BJ (cell line): ENCODE measurements at regions not wholly inside any gene's neighbourhood (a gene's known extent, or its start where the extent isn't known, plus 50 kb on each side); places are given as distances from the start of the nearest gene placed in this dataset.

Experiments
- CTCF ChIA-PET: fragments of 350-600 bp; formaldehyde crosslinking; extraction: SDS; loops from one replicate; lab custom pipeline; 2021; ENCODE audit warnings: antibody characterized with exemption, inconsistent platforms; lab: Yijun Ruan, JAX
- POLR2A ChIA-PET: fragments of 300-600 bp; sonication (Branson Sonifier 250); formaldehyde crosslinking; extraction: SDS; loops from one replicate; lab custom pipeline; 2021; ENCODE audit warnings: antibody characterized with exemption; lab: Charles Lee
- DNase-seq: peaks from one replicate; pipeline ENCODE4 v3.0.0-alpha.2; 2011; ENCODE audit warnings: low read depth
- H3K27me3 ChIP-seq: 2 replicates; pipeline ENCODE4 v1.6.0; 2011; ENCODE audit warnings: low read length; ENCODE audit not compliant: control insufficient read depth, insufficient read depth
- H3K36me3 ChIP-seq: 2 replicates; pipeline ENCODE4 v1.5.1; 2011; ENCODE audit warnings: low read length; ENCODE audit not compliant: control insufficient read depth, insufficient read depth
- H3K4me3 ChIP-seq: 2 replicates; pipeline ENCODE4 v1.5.1; 2011; ENCODE audit warnings: low read depth, mild to moderate bottlenecking, control low read depth, low read length
- CTCF ChIP-seq: IDR thresholded peaks from 2 replicates; pipeline ENCODE4 v1.5.1; 2011; ENCODE audit warnings: low read depth, mild to moderate bottlenecking, control low read depth, inconsistent platforms, low read length, moderate library complexity; ENCODE audit not compliant: insufficient read depth

DNA sequence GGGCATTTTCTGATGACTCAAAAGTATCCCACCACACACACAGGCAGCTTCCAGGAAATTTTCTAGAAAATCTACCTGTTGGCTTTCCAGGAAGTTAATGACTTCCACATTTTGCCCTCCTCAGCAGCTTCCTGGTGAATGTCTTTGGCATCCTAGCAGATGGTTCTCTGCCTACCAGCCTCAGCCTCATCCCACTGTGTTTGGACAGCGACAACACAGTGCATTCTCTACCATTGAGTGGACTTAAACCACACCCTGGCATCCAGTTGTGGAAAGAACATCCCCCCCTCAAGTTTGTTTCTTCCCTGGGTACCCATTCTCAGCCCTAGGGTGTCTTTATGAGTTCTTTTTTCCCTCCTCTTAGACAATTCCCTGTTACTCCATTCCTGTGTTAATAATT is 50.8 kb upstream of the GADL1 start:
- DNase-seq, result no peak
- no peaks in the 10 kb centered on the region for H3K36me3 ChIP-seq
- no peaks in the 10 kb centered on the region for H3K27me3 ChIP-seq
- ChIA-PET POLR2A (no interaction called here), CTCF (interaction anchor here (0.6 kb wide), 1 partner anchor 10 kb away, joined by 3 read pairs; no protein-coding TSS in a partner anchor)
- no peak overlapping the region for H3K4me3 ChIP-seq
- no peak for TF ChIP-seq CTCF

DNA sequence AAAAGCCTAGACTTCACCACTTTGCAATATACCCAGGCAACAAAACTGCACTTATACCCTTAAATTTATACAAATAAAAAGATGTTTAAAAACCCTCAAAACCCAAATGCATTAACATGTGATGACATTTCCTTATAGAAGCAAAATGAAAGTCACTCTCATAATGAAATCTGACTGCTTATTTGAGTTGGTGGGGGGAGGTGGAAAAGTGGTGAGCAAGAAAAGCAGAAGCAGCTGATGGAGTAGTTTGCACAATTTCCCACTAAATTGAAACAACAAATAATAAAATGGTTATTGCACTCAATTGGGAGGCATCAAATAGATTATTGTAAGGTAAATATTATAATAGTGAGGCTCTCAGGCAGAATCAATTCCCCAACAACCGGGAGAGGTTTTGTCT is 54.0 kb upstream of the GADL1 start:
- Histone ChIP-seq H3K4me3 (no peak overlapping the region), H3K36me3 (no peaks in the 10 kb centered on the region), H3K27me3 (no peaks in the 10 kb centered on the region)
- TF ChIP-seq CTCF, result no peak
- CTCF ChIA-PET, result interaction anchor here (1.5 kb wide), 1 partner anchor 14 kb away, joined by 4 read pairs; no protein-coding TSS in a partner anchor
- DNase-seq, result no peak
- POLR2A ChIA-PET, result no interaction called here

GRCh38 chr3:30951826-30952225 is 57.4 kb upstream of the GADL1 start:
- no peak overlapping the region for H3K4me3 ChIP-seq
- ChIA-PET POLR2A (no interaction called here), CTCF (interaction anchor here (0.9 kb wide), 1 partner anchor 18 kb away, joined by 3 read pairs; no protein-coding TSS in a partner anchor)
- H3K36me3 ChIP-seq, result no peaks in the 10 kb centered on the region
- no peak for TF ChIP-seq CTCF
- no peaks in the 10 kb centered on the region for H3K27me3 ChIP-seq
- DNase-seq, result no peak

GRCh38 chr3:30952786-30953185 is 58.3 kb upstream of the GADL1 start:
- Histone ChIP-seq H3K4me3 (no peak overlapping the region), H3K36me3 (no peaks in the 10 kb centered on the region), H3K27me3 (no peaks in the 10 kb centered on the region)
- ChIA-PET CTCF (interaction anchor here (0.9 kb wide), 1 partner anchor 19 kb away, joined by 3 read pairs; no protein-coding TSS in a partner anchor), POLR2A (no interaction called here)
- no peak for TF ChIP-seq CTCF
- no peak for DNase-seq

GRCh38 chr3:30954426-30954825 is 60.0 kb upstream of the GADL1 start:
- DNase-seq, result no peak
- Histone ChIP-seq H3K27me3 (no peaks in the 10 kb centered on the region), H3K4me3 (no peak overlapping the region), H3K36me3 (no peaks in the 10 kb centered on the region)
- ChIA-PET POLR2A (no interaction called here), CTCF (interaction anchor here (0.7 to 1.5 kb wide), 3 partner anchors 12 to 20 kb away, joined by 3 to 4 read pairs (median 3); no protein-coding TSS in a partner anchor)
- TF ChIP-seq CTCF, result no peak
